ENCODE measurements at regions not wholly inside any gene's neighbourhood (a gene's known extent, or its start where the extent isn't known, plus 50 kb on each side); places are given as distances from the start of the nearest gene placed in this dataset.

DNA sequence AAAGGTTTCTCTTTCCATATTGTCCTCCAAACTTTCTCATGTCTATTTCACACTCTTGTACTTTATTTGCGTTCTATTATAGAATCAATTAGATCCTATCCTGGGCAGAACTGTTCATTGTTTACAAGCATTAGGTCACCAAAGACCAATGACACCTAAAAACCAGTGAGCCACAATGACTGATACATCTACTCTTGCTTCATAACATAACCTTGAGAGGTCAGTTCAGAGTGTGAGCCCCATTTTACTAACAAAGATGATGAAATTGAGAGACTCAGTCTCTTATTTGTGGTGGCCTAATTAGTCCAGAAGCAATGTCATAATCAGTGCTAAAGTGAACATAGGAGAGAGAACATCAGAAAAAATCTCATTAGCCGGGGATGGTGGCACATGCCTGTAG, 248.9 kb upstream of the RBBP8 start:
- TF ChIP-seq POLR2A (IDR thresholded peaks at IDR 0.05; ENCODE audit: low read length) (no peak), GATA1 (IDR thresholded peaks at IDR 0.05; ENCODE audit: low read depth, low read length) (no peak)

Data from erythroblast (primary cell).